ENCODE measurements at regions not wholly inside any gene's neighbourhood (a gene's known extent, or its start where the extent isn't known, plus 50 kb on each side); places are given as distances from the start of the nearest gene placed in this dataset.

GRCh38 chr2:220410296-220410695, 782.9 kb downstream of the SLC4A3 start:
- H3K4me3 Mint-ChIP-seq (ENCODE audit: unreplicated experiment) = no peak overlapping the region
- H3K27me3 Mint-ChIP-seq (ENCODE audit: unreplicated experiment) = no peaks in the 10 kb centered on the region
- H3K36me3 Mint-ChIP-seq (ENCODE audit: unreplicated experiment) = peaks cover 8% of the 10 kb centered on the region
- no peak overlapping the region for H3K27ac Mint-ChIP-seq (ENCODE audit: unreplicated experiment)
- DNase-seq = no peak
- no peaks in the 10 kb centered on the region for H3K9me3 Mint-ChIP-seq (ENCODE audit: unreplicated experiment)
- no peak for TF ChIP-seq CTCF (IDR thresholded peaks at IDR 0.05; ENCODE audit: partially characterized antibody, unreplicated experiment)
- H3K4me1 Mint-ChIP-seq (ENCODE audit: low read depth, unreplicated experiment) = no peaks in the 10 kb centered on the region

- no peak for DNase-seq
- no peaks in the 10 kb centered on the region for H3K36me3 Mint-ChIP-seq (ENCODE audit: unreplicated experiment)
- TF ChIP-seq CTCF (IDR thresholded peaks at IDR 0.05; ENCODE audit: partially characterized antibody, unreplicated experiment) = no peak
- H3K9me3 Mint-ChIP-seq (ENCODE audit: unreplicated experiment) = no peaks in the 10 kb centered on the region
- peaks cover 1% of the 10 kb centered on the region for H3K27me3 Mint-ChIP-seq (ENCODE audit: unreplicated experiment)
- H3K4me3 Mint-ChIP-seq (ENCODE audit: unreplicated experiment) = no peak overlapping the region
- H3K4me1 Mint-ChIP-seq (ENCODE audit: low read depth, unreplicated experiment) = no peaks in the 10 kb centered on the region
- H3K27ac Mint-ChIP-seq (ENCODE audit: unreplicated experiment) = no peak overlapping the region
These were observed 790.1 kb downstream of the SLC4A3 start for GRCh38 chr2:220417503-220417902.

- no peaks in the 10 kb centered on the region for H3K36me3 Mint-ChIP-seq (ENCODE audit: unreplicated experiment)
- H3K4me3 Mint-ChIP-seq (ENCODE audit: unreplicated experiment) = no peak overlapping the region
- TF ChIP-seq CTCF (IDR thresholded peaks at IDR 0.05; ENCODE audit: partially characterized antibody, unreplicated experiment) = no peak
- no peak overlapping the region for H3K27ac Mint-ChIP-seq (ENCODE audit: unreplicated experiment)
- peaks cover 1% of the 10 kb centered on the region for H3K27me3 Mint-ChIP-seq (ENCODE audit: unreplicated experiment)
- H3K9me3 Mint-ChIP-seq (ENCODE audit: unreplicated experiment) = no peaks in the 10 kb centered on the region
- no peaks in the 10 kb centered on the region for H3K4me1 Mint-ChIP-seq (ENCODE audit: low read depth, unreplicated experiment)
- DNase-seq = no peak
These were observed 792.2 kb downstream of the SLC4A3 start for GRCh38 chr2:220419647-220420046.

- no peaks in the 10 kb centered on the region for H3K4me1 Mint-ChIP-seq (ENCODE audit: low read depth, unreplicated experiment)
- H3K27me3 Mint-ChIP-seq (ENCODE audit: unreplicated experiment) = peaks cover 1% of the 10 kb centered on the region
- no peak for DNase-seq
- H3K27ac Mint-ChIP-seq (ENCODE audit: unreplicated experiment) = no peak overlapping the region
- H3K36me3 Mint-ChIP-seq (ENCODE audit: unreplicated experiment) = no peaks in the 10 kb centered on the region
- TF ChIP-seq CTCF (IDR thresholded peaks at IDR 0.05; ENCODE audit: partially characterized antibody, unreplicated experiment) = no peak
- no peaks in the 10 kb centered on the region for H3K9me3 Mint-ChIP-seq (ENCODE audit: unreplicated experiment)
- no peak overlapping the region for H3K4me3 Mint-ChIP-seq (ENCODE audit: unreplicated experiment)
These were observed 793.4 kb downstream of the SLC4A3 start for GRCh38 chr2:220420820-220421219.

GRCh38 chr2:220422676-220423075, 795.2 kb downstream of the SLC4A3 start:
- no peak overlapping the region for H3K4me3 Mint-ChIP-seq (ENCODE audit: unreplicated experiment)
- peaks cover 1% of the 10 kb centered on the region for H3K27me3 Mint-ChIP-seq (ENCODE audit: unreplicated experiment)
- no peaks in the 10 kb centered on the region for H3K36me3 Mint-ChIP-seq (ENCODE audit: unreplicated experiment)
- DNase-seq = no peak
- H3K4me1 Mint-ChIP-seq (ENCODE audit: low read depth, unreplicated experiment) = no peaks in the 10 kb centered on the region
- H3K27ac Mint-ChIP-seq (ENCODE audit: unreplicated experiment) = no peak overlapping the region
- no peaks in the 10 kb centered on the region for H3K9me3 Mint-ChIP-seq (ENCODE audit: unreplicated experiment)
- TF ChIP-seq CTCF (IDR thresholded peaks at IDR 0.05; ENCODE audit: partially characterized antibody, unreplicated experiment) = no peak
